IMR-90 (cell line): ENCODE measurements at regions not wholly inside any gene's neighbourhood (a gene's known extent, or its start where the extent isn't known, plus 50 kb on each side); places are given as distances from the start of the nearest gene placed in this dataset.

Source experiments
- BHLHE40 ChIP-seq: fragments of 150-350 bp; IDR thresholded peaks from 2 replicates; pipeline ENCODE4 v1.6.1; 2016; ENCODE audit warnings: mild to moderate bottlenecking, low read depth, low read length
- CEBPB ChIP-seq: IDR thresholded peaks from 2 replicates; pipeline ENCODE4 v1.6.1; 2012; ENCODE audit warnings: low read depth, low read length, improper control_type of control experiment
- CHD1 ChIP-seq: IDR thresholded peaks from 2 replicates; pipeline ENCODE4 v1.6.1; 2012; ENCODE audit warnings: low read depth, low read length, improper control_type of control experiment
- ELK1 ChIP-seq: fragments of 150-350 bp; IDR thresholded peaks from 2 replicates; pipeline ENCODE4 v1.6.1; 2016; ENCODE audit warnings: low read depth, mild to moderate bottlenecking, low read length, moderate library complexity, borderline replicate concordance
- NFE2L2 ChIP-seq: fragments of 150-350 bp; IDR thresholded peaks from 2 replicates; pipeline ENCODE4 v1.6.1; 2016; ENCODE audit warnings: low read depth, mild to moderate bottlenecking, low read length
- POLR2A ChIP-seq: IDR thresholded peaks from 2 replicates; pipeline ENCODE4 v1.6.1; 2012; ENCODE audit warnings: mild to moderate bottlenecking, low read depth, low read length
- RCOR1 ChIP-seq: IDR thresholded peaks from 2 replicates; pipeline ENCODE4 v1.6.1; 2012; ENCODE audit warnings: mild to moderate bottlenecking, low read length, improper control_type of control experiment; ENCODE audit not compliant: insufficient replicate concordance
- RFX5 ChIP-seq: IDR thresholded peaks from 2 replicates; pipeline ENCODE4 v1.8.0; 2012; ENCODE audit warnings: low read depth, mild to moderate bottlenecking, low read length, moderate library complexity
- SMC3 ChIP-seq: fragments of 150-350 bp; IDR thresholded peaks from 2 replicates; pipeline ENCODE4 v1.6.1; 2016; ENCODE audit warnings: low read depth, mild to moderate bottlenecking, antibody characterized with exemption, low read length, moderate library complexity
- USF2 ChIP-seq: fragments of 150-350 bp; IDR thresholded peaks from 2 replicates; pipeline ENCODE4 v1.6.1; 2017; ENCODE audit warnings: mild to moderate bottlenecking, antibody characterized with exemption, low read length, low read depth
- TF ChIP-seq, protein P1 (sequence below): conservative IDR thresholded peaks from 2 replicates; pipeline ENCODE4 v1.5.1; 2012; ENCODE audit warnings: mild to moderate bottlenecking, low read depth, low read length, improper control_type of control experiment

- TF ChIP-seq, protein P1, sequence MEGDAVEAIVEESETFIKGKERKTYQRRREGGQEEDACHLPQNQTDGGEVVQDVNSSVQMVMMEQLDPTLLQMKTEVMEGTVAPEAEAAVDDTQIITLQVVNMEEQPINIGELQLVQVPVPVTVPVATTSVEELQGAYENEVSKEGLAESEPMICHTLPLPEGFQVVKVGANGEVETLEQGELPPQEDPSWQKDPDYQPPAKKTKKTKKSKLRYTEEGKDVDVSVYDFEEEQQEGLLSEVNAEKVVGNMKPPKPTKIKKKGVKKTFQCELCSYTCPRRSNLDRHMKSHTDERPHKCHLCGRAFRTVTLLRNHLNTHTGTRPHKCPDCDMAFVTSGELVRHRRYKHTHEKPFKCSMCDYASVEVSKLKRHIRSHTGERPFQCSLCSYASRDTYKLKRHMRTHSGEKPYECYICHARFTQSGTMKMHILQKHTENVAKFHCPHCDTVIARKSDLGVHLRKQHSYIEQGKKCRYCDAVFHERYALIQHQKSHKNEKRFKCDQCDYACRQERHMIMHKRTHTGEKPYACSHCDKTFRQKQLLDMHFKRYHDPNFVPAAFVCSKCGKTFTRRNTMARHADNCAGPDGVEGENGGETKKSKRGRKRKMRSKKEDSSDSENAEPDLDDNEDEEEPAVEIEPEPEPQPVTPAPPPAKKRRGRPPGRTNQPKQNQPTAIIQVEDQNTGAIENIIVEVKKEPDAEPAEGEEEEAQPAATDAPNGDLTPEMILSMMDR = no peak
- no peak for TF ChIP-seq BHLHE40
- no peak for TF ChIP-seq POLR2A
- no peak for TF ChIP-seq RFX5
- TF ChIP-seq ELK1 = no peak
- no peak for TF ChIP-seq CEBPB
- TF ChIP-seq USF2 = no peak
- TF ChIP-seq CHD1 = no peak
- TF ChIP-seq NFE2L2 = no peak
- no peak for TF ChIP-seq SMC3
- TF ChIP-seq RCOR1 = no peak
These were observed 479.2 kb downstream of the RMST start for GRCh38 chr12:97941686-97942354.
